GM12873 (cell line): ENCODE measurements at regions not wholly inside any gene's neighbourhood (a gene's known extent, or its start where the extent isn't known, plus 50 kb on each side); places are given as distances from the start of the nearest gene placed in this dataset.

Experiments
- TF ChIP-seq, protein P1 (sequence below): IDR thresholded peaks from 2 replicates; pipeline ENCODE4 v1.5.1; 2012; ENCODE audit warnings: low read depth, mild to moderate bottlenecking, moderate library complexity, low read length, control low read depth; ENCODE audit not compliant: insufficient read depth; ENCODE audit errors: missing control alignments

- TF ChIP-seq, protein P1, sequence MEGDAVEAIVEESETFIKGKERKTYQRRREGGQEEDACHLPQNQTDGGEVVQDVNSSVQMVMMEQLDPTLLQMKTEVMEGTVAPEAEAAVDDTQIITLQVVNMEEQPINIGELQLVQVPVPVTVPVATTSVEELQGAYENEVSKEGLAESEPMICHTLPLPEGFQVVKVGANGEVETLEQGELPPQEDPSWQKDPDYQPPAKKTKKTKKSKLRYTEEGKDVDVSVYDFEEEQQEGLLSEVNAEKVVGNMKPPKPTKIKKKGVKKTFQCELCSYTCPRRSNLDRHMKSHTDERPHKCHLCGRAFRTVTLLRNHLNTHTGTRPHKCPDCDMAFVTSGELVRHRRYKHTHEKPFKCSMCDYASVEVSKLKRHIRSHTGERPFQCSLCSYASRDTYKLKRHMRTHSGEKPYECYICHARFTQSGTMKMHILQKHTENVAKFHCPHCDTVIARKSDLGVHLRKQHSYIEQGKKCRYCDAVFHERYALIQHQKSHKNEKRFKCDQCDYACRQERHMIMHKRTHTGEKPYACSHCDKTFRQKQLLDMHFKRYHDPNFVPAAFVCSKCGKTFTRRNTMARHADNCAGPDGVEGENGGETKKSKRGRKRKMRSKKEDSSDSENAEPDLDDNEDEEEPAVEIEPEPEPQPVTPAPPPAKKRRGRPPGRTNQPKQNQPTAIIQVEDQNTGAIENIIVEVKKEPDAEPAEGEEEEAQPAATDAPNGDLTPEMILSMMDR = no peak
Measured at GRCh38 chr1:218752126-218752525, 407.0 kb downstream of the TGFB2 start.

DNA sequence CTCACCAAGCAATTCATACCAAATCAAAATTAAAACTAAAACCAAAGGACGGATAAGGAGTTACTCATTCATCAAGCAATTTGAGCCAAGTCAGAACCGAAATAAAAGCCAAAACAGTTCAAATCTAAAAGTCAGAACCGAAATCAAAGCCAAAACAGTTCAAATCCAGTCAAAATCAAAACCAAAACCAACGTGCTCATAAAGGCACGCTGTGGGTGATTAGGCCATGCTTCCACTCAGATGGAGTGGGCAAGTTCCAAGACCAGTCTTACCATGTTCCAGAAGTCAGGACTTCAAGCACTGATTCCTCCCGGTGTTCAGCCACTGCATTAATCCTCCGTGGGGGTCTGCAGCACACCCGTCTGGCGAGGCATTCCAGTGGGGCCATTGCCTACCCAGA lies 409.3 kb downstream of the TGFB2 start:
- TF ChIP-seq, protein P1 = no peak

- TF ChIP-seq, protein P1 = no peak
Measured at GRCh38 chr1:218755128-218755527, 410.0 kb downstream of the TGFB2 start.

DNA sequence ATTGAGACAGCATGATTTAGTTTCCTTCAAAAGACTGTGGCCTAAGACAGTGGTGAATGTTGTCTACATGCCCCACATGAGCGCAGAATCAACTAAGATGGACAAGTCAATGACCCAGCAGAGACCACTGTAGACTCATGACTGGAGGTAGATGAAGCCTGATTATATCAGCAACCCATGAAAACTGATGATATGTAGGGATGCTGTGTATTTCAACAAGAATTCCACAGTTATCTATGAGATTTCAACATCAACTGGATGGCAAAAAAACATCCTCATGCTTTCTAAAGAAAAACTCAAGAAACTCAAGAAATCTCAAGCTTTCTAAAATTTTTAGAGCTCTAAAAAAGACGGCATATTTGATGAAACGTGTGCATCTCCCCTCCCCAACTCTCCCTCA lies 413.9 kb upstream of the LYPLAL1 start:
- TF ChIP-seq, protein P1 = no peak

- TF ChIP-seq, protein P1 = no peak
Measured at GRCh38 chr1:218760601-218761570, 412.8 kb upstream of the LYPLAL1 start.

GRCh38 chr1:218763538-218763937 lies 410.1 kb upstream of the LYPLAL1 start:
- TF ChIP-seq, protein P1 = no peak

DNA sequence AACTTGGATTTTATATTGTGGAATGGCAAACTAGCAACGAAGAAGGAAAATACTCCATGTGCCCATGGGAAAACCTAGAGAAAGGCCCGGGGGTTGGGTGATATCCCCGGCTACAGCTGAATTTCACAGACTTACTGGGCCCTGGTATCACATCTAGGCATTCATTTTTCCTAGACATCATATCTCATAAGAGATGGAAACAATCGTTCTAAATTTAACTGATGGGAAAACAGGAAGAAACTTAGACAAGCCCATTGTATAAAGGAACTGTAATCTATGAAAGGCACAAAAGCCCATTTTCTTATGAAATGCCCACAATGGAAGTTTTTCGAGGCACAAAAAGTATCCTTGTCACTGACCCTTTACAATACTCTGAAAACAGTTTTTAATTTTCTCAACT lies 407.9 kb upstream of the LYPLAL1 start:
- TF ChIP-seq, protein P1 = no peak
